B cell (primary cell): ENCODE measurements at regions not wholly inside any gene's neighbourhood (a gene's known extent, or its start where the extent isn't known, plus 50 kb on each side); places are given as distances from the start of the nearest gene placed in this dataset.

Experiments
- ATAC-seq: fragments of 200-7000 bp; cut with Tn5 transposase; one replicate; pipeline ENCODE4 v1.10.0; 2021; ENCODE audit warnings: low read depth, mild to moderate bottlenecking, moderate number of reproducible peaks, moderate library complexity
- CTCF ChIA-PET: fragments of 350-600 bp; sonication (Branson Sonifier 250); formaldehyde crosslinking; loops from one replicate; lab custom pipeline; 2021; ENCODE audit warnings: antibody characterized with exemption, inconsistent platforms; lab: Charles Lee
- POLR2A ChIA-PET: fragments of 350-600 bp; sonication (Branson Sonifier 250); formaldehyde crosslinking; loops from one replicate; lab custom pipeline; 2021; ENCODE audit warnings: antibody characterized with exemption; lab: Charles Lee
- DNase-seq: peaks from one replicate; pipeline ENCODE4 v3.0.0; 2013
- H2AFZ ChIP-seq: 2 replicates; pipeline ENCODE4 v1.6.1; 2012; ENCODE audit warnings: mild to moderate bottlenecking, low read depth, low read length; ENCODE audit not compliant: insufficient read depth, poor library complexity, severe bottlenecking
- H3K27ac ChIP-seq, 2 donors: 1 replicate in 1 of 2; 2 replicates in 1 of 2; pipeline ENCODE4 v1.5.1; 2012 to 2013; ENCODE audit warnings: low read length in 2 of 2, mild to moderate bottlenecking in 2 of 2, moderate library complexity in 1 of 2
- H3K27me3 ChIP-seq, 4 experiments: fragments of 200-600 bp in 1 of 4; sonication (generic) in 1 of 4; replicated peaks in 1 of 4; 1 replicate in 2 of 4; 2 replicates in 2 of 4; pipeline versions ENCODE4 v1.6.1 to v1.7.0; 2013 to 2016; ENCODE audit warnings: low read length in 3 of 4, mild to moderate bottlenecking in 2 of 4, mixed read lengths in 1 of 4, moderate library complexity in 1 of 4; ENCODE audit not compliant: insufficient read depth in 4 of 4, control insufficient read depth in 3 of 4; ENCODE audit errors: control extremely low read depth in 1 of 4
- H3K36me3 ChIP-seq, 2 experiments: replicated peaks in 1 of 2; 1 replicate in 1 of 2; 2 replicates in 1 of 2; pipeline versions ENCODE4 v1.6.1 to v1.7.1; 2013; ENCODE audit warnings: low read length in 1 of 2; ENCODE audit not compliant: insufficient read depth in 2 of 2, control insufficient read depth in 1 of 2; ENCODE audit errors: control extremely low read depth in 1 of 2, extremely low read depth in 1 of 2
- H3K4me1 ChIP-seq, 2 donors: fragments of 200-600 bp in 1 of 2; sonication (generic) in 1 of 2; 1 replicate in 1 of 2; 2 replicates in 1 of 2; pipeline versions ENCODE4 v1.5.1 to v1.6.1; 2013 to 2017; ENCODE audit warnings: low read length in 2 of 2; ENCODE audit not compliant: control insufficient read depth in 2 of 2, insufficient read depth in 2 of 2
- H3K4me2 ChIP-seq: replicated peaks from 2 replicates; pipeline ENCODE3; 2012; ENCODE audit warnings: mild to moderate bottlenecking, low read depth, low read length; ENCODE audit not compliant: poor library complexity, severe bottlenecking
- H3K4me3 ChIP-seq, 5 experiments: fragments of 200-600 bp in 1 of 5; sonication (generic) in 1 of 5; 1 replicate in 3 of 5; 2 replicates in 2 of 5; pipeline versions ENCODE4 v1.5.1 to v1.7.0; 2011 to 2016; ENCODE audit warnings: low read length in 4 of 5, mild to moderate bottlenecking in 4 of 5, low read depth in 2 of 5, control low read depth in 1 of 5, moderate library complexity in 1 of 5; ENCODE audit not compliant: insufficient read depth in 1 of 5; ENCODE audit errors: control extremely low read depth in 1 of 5, extremely low read depth in 1 of 5
- H3K79me2 ChIP-seq: fragments of 200-600 bp; sonication (generic); one replicate; pipeline ENCODE4 v1.6.0; 2016; ENCODE audit warnings: low read length; ENCODE audit not compliant: control insufficient read depth, insufficient read depth
- H3K9ac ChIP-seq: fragments of 200-600 bp; sonication (generic); 2 replicates; pipeline ENCODE4 v1.6.1; 2017; ENCODE audit warnings: mild to moderate bottlenecking, low read length, moderate library complexity
- H3K9me3 ChIP-seq, 3 donors: one replicate each; pipeline versions ENCODE4 v1.6.1 to v1.7.1; 2013; ENCODE audit warnings: low read length in 2 of 3; ENCODE audit not compliant: control insufficient read depth in 2 of 3, insufficient read depth in 1 of 3; ENCODE audit errors: control extremely low read depth in 1 of 3
- H4K20me1 ChIP-seq: 2 replicates; pipeline ENCODE4 v1.6.0; 2012; ENCODE audit warnings: mild to moderate bottlenecking, low read length; ENCODE audit not compliant: insufficient read depth, control insufficient read depth, poor library complexity, severe bottlenecking
- H3K27ac Mint-ChIP-seq: one replicate; pipeline ENCODE4 v1.8.0; 2021; ENCODE audit warnings: mixed read lengths
- H3K27me3 Mint-ChIP-seq: one replicate; pipeline ENCODE4 v1.8.0; 2021; ENCODE audit warnings: mixed read lengths
- H3K4me1 Mint-ChIP-seq: one replicate; pipeline ENCODE4 v1.8.0; 2021; ENCODE audit warnings: mixed read lengths
- H3K4me3 Mint-ChIP-seq: one replicate; pipeline ENCODE4 v1.8.0; 2021; ENCODE audit warnings: mixed read lengths
- H3K9me3 Mint-ChIP-seq: one replicate; pipeline ENCODE4 v1.8.0; 2022; ENCODE audit warnings: mixed read lengths; ENCODE audit not compliant: insufficient read depth
- CTCF ChIP-seq: fragments of 200-600 bp; IDR thresholded peaks from one replicate; pipeline ENCODE4 v1.8.0; 2022; ENCODE audit warnings: antibody characterized with exemption, mild to moderate bottlenecking
- EZH2 ChIP-seq: IDR thresholded peaks from 2 replicates; pipeline ENCODE4 v1.6.1; 2012; ENCODE audit warnings: borderline replicate concordance, low read depth, mild to moderate bottlenecking, moderate library complexity, low read length; ENCODE audit not compliant: insufficient read depth, poor library complexity, severe bottlenecking
- WGBS: methylation state at CpG from one replicate; pipeline ENCODE4 v1.1.5; 2013; ENCODE audit warnings: missing lambda C conversion rate; ENCODE audit not compliant: insufficient coverage; 5-methylcytosine and 5-hydroxymethylcytosine counted together
- intact Hi-C: fragments of 100-400 bp; cut with micrococcal nuclease; formaldehyde crosslinking; loops from one replicate; pipeline ENCODE4 v1.10.0; 2022

GRCh38 chr11:82009133-82009532, 724.5 kb downstream of the FAM181B start:
- Histone ChIP-seq H4K20me1 (no peaks in the 10 kb centered on the region), H2AFZ (no peak overlapping the region), H3K4me1 (no peaks in the 10 kb centered on the region), H3K27me3 (no peaks in the 10 kb centered on the region), H3K27ac (no peak overlapping the region), H3K4me2 (no peak overlapping the region), H3K9me3 (no peaks in the 10 kb centered on the region), H3K36me3 (no peaks in the 10 kb centered on the region), H3K4me3 (no peak overlapping the region), H3K79me2 (no peaks in the 10 kb centered on the region), H3K9ac (no peak overlapping the region)
- Mint-ChIP-seq H3K4me3 (no peak overlapping the region), H3K9me3 (no peaks in the 10 kb centered on the region), H3K27ac (no peak overlapping the region), H3K4me1 (no peaks in the 10 kb centered on the region), H3K27me3 (peaks cover 4% of the 10 kb centered on the region)
- intact Hi-C loops: no loop called here
- ChIA-PET CTCF (no interaction called here), POLR2A (no interaction called here)
- ATAC-seq: no peak
- TF ChIP-seq CTCF: no peak
- no peak for TF ChIP-seq EZH2
- DNase-seq: no peak
- no CpG with 5 or more reads among the region's 2 CpGs for WGBS

- H3K9ac ChIP-seq: no peak overlapping the region
- no peaks in the 10 kb centered on the region for H4K20me1 ChIP-seq
- no peak for ATAC-seq
- H3K27ac Mint-ChIP-seq: no peak overlapping the region
- no peaks in the 10 kb centered on the region for H3K4me1 Mint-ChIP-seq
- H3K36me3 ChIP-seq: no peaks in the 10 kb centered on the region
- no peak overlapping the region for H2AFZ ChIP-seq
- no peaks in the 10 kb centered on the region for H3K79me2 ChIP-seq
- POLR2A ChIA-PET: no interaction called here
- no peak for DNase-seq
- no peaks in the 10 kb centered on the region for H3K9me3 ChIP-seq
- no peak overlapping the region for H3K4me3 Mint-ChIP-seq
- H3K4me1 ChIP-seq: no peaks in the 10 kb centered on the region
- TF ChIP-seq EZH2 (no peak), CTCF (no peak)
- H3K4me3 ChIP-seq: no peak overlapping the region
- H3K9me3 Mint-ChIP-seq: no peaks in the 10 kb centered on the region
- intact Hi-C loops: no loop called here
- no peak overlapping the region for H3K4me2 ChIP-seq
- no peaks in the 10 kb centered on the region for H3K27me3 Mint-ChIP-seq
- CTCF ChIA-PET: no interaction called here
- no peak overlapping the region for H3K27ac ChIP-seq
- 100% methylated on average over 3 of the region's 6 CpGs for WGBS
- H3K27me3 ChIP-seq: no peaks in the 10 kb centered on the region
Observed at GRCh38 chr11:82007521-82007920, 726.1 kb downstream of the FAM181B start.
